Glomerular visceral epithelial cell (primary cell): ENCODE measurements at regions not wholly inside any gene's neighbourhood (a gene's known extent, or its start where the extent isn't known, plus 50 kb on each side); places are given as distances from the start of the nearest gene placed in this dataset.
"Not testable (repeated sequence)": the region's sequence is repeated elsewhere in the genome, so short reads cannot be mapped to it uniquely, and the experiment has no call there.

Source experiments
- DNase-seq: peaks from one replicate; pipeline ENCODE4 v3.0.0-alpha.2; 2016; ENCODE audit errors: extremely low spot score

DNA sequence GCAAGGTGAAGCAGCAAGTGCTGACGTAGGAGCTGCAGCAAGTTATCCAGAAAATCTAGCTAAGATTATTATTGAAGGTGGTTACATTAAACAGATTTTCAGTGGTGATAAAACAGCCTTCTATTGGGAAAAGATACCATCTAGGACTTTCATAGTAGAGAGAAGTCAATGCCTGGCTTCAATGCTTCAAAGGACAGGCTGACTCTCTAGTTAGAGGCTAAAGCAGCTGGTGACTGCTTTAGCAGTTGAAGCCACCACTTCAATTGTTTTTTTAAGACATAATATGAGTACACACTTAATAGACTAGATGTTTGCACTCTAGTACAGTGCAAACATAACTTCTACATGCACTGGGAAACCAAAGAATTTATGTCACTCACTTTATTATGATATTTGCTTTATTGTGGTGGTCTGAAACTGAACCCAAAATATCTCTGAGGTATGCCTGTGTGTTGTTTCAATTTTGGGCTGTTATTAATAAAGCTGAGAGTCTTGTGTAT is 1026.9 kb upstream of the FOXG1 start:
- no peak for DNase-seq

DNA sequence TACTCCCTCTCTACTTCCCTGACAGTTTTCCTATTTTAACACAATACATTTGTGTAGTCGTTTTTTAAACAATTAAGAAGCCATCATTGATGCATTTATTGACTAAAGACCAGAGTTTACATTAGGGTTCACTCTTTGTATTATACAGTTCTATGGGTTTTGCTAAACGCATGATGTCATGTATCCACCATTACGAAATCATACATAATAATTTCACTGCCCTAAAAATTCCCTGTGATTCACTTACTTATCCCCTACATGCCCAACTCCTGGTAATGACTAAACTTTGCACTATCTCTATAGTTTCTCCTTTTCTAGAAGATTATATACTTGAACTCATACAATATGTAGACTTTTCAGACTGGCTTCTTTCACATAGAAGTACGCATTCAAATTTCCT is 1016.5 kb upstream of the FOXG1 start:
- DNase-seq, result no peak

DNA sequence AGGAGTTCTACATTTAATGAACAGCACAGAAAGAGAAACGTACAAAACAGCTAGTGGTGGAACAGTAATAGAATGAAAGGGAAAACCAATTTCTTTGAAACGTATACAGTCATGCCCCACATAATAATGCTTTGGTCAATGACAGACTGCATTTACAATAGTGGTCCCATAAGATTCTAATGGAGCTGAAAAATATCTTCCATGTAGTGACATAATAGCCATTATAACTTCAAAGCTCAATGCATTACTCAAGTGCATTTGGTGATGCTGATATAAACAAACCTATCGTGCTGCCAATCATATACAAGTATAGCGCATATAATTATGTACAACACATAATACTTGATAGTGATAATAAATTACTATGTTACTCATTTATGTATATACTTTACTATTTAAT is 1008.9 kb upstream of the FOXG1 start:
- not testable (repeated sequence) for DNase-seq

DNA sequence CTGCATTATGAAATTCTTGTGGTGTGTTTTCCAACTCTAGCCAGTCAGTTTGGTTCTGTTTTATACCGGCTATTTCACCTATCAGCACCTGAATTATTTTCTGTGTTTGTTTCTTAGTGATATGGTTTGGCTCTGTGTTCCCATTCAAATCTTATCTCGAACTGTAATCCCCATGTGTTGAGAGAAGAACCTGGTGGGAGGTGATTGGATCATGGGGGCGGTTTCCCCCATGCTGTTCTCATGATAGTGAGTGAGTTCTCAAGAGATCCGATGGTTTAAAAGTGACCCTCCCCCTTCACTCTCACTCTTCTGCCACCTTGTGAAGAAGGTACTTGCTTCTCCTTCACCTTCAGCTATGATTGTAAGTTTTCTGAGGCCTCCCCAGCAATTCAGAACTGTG is 1006.2 kb upstream of the FOXG1 start:
- DNase-seq, result not testable (repeated sequence)

DNA sequence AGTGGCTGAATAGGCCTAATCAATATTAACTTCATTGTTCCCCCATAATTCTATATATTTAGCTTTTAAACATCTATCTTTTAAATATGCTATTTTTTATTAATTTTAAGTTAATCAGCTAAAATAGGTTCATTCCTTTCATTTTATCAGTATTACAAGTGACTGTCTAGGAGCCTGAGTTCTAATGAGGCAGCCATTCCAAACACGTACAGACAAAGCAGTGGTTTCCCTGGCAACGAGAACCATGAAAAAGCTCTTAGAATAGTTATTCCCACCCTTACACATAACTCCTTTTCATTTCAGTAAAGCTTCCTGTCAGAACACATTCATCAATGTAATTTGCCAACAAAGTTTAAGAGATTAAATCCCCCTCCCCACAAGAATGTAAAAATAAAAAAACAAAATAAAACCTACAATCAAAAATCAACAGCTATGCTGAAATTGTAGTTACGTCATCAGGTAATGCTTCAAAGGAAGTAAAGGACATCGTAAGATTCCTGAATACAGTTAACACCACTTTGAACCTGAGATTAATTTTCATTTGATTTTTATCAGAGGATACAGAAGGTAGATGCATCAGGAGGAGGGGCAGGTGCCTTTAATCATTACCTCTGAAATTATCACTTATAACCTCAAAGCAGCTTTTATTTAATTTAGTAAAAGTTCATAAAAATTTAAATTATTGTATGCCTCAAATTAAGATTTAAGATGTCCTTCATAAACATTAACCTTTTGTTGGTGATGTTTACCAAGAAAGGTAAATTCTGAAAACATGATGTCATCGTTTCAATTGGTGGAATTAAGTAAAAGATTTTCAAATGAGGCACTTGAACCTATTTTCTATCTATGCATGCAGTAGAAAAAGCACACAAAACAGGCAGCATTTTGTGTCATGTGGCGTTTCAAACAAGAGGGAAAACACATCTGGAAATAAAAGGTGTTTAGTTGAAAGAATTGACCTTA is 967.2 kb upstream of the FOXG1 start:
- not testable (repeated sequence) for DNase-seq

DNA sequence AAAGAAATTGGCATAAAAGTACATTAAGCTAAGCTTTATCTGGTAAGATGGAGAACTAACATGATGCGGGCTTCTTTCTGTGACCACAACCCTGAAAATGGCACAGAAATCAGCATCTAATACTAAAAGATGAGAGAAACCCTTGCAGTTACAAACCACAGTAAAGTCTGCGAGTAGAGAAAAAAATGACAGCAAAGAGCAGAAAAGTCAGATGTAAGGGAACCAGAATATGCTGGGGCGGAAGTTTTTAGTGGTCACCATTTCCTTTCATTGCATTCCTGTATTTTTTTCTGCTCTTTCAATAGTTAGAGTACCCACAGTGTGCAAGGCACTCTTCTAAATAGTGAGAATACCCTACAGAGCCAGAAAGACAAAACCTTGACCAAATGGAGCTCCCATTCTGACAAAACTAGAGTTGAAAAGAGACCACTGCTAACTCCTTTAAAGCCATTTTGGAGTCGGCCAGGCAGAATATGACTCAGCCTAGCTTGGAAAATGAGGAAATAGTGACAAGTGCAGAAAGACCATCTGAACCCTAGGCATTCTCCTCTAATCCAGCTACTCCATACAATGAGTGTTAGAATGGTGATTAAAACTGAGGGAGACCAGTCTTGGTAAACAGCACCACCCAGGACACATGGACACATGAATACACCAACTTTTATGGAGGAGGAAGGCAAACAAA is 948.7 kb upstream of the FOXG1 start:
- not testable (repeated sequence) for DNase-seq

DNA sequence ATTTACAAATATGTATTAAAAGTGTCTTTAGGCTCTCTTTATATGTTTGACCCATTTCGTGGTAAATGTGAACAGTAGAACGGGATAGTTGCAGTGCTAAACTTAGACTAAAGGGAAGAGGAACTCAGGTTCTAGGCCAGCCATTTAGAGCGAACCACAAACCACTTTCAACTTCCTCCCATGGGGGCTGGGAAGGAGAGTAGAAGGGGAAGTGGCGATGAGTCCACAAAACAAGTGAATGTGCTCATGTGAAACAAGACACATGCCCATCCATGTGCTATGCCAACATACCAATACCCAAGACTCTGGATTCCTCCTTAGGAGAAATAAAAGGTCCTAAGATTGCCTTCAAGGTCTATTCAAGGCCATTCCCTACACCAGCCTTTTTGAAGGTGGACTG is 940.4 kb upstream of the FOXG1 start:
- not testable (repeated sequence) for DNase-seq

DNA sequence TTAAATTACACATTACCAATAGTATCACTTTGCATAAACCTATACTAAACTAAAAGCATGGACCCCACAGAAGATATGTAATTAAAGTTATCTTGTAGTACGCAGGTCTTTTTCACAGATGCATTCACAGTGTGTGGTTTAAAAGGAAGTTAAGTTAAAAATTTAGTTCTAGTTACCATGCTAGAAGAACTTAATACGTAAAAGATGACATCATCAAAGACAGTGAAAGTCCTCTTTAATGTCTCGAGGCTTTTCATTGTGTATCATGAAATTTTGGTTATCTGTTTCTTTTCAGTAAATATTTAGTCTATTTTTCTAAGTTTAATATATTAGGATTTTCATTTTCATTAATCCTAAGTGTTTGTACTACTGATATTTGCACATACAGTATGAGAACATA is 934.6 kb upstream of the FOXG1 start:
- DNase-seq, result not testable (repeated sequence)

DNA sequence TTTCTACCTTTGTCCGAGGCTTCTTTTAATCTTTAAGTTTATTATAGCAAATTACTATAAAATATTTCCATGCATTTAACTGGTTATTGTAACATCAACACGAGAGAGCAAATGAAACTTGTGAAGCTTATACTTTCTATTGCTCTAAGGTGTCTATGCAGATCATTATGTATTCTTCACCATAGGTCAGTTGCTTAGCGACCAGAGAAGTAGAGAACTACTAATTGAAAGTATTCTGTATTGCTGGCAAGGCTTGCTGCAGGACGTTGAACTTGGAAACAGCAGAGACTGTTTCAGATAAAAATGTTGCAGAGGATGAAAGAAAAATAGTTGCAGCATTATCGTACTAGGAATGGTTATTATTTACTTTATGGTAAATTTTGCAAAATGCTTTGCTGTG is 933.6 kb upstream of the FOXG1 start:
- not testable (repeated sequence) for DNase-seq

DNA sequence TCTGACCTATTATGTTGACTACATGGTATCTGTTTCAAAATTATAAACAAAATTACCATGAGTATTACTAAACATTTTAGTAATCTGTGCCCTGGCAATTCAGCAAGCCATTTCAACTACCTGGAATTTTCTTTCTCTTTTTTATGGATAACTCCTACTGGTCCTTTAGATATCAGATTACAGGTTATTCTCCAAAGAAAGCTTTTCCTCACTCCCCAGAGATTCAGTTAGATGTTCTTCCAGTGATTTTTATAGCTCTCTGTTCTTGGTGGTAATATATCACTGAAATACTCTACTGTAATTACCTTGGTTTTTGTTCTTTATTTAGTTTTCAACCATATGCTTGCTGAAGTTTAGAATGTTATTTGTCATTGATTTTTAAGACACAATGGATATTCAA is 930.2 kb upstream of the FOXG1 start:
- DNase-seq, result no peak

DNA sequence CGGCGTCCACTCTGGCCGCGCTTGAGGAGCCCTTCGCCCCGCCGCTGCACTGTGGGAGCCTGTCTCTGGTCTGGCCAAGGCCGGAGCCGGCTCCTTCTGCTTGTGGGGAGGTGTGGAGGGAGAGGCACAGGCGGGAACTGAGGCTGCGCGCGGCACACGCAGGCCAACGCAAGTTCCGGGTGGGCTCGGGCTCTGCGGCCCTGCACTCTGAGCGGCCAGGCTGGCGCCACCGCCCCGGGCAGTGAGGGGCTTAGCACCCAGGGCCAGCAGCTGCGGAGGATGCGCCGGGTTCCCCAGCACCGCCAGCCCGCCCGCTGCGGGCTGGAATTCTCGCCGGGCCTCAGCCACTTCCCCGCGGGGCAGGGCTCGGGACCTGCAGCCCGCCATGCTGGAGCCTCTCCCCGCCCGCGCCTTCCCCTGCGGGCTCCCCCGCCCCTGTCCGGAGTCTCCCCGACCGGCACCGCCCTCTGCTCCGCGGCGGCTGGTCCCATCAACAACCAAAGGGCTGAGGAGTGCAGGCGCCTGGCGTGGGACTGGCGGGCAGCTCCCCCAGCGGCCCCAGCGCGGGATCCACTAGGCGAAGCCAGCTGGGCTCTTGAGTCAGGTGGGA is 921.2 kb upstream of the FOXG1 start:
- no peak for DNase-seq

DNA sequence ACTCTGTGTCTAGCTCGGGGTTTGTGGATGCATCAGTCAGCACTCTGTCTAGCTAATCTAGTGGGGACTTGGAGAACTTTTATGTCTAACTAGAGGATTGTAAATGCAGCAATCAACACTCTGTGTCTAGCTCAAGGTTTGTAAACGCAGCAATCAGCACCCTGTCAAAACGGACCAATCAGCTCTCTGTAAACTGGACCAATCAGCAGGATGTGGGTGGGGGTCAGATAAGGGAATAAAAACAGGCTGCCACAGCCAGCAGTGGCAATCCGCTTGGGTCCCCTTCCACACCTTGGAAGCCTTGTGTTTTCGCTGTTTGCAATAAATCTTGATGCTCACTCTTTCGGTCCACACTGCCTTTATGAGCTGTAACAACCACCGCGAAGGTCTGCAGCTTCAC is 920.7 kb upstream of the FOXG1 start:
- no peak for DNase-seq

DNA sequence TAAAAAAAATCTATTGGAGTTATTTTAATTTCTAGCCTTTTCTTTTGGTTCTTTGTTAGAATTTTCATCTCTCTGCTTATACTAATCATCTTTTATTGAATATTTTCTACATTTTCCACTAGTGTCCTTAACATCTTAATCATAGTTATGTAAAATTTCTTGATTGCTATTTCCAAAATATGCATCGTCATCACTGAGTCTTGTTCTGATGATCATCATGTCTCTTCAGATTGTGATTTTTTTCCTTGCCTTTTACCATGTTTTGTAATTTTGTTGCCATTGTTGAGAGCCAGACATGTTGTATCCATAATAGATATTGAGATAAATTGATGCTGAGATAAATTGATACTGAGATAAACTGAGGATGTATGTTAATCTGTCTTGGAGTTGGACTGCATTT is 919.1 kb upstream of the FOXG1 start:
- not testable (repeated sequence) for DNase-seq

DNA sequence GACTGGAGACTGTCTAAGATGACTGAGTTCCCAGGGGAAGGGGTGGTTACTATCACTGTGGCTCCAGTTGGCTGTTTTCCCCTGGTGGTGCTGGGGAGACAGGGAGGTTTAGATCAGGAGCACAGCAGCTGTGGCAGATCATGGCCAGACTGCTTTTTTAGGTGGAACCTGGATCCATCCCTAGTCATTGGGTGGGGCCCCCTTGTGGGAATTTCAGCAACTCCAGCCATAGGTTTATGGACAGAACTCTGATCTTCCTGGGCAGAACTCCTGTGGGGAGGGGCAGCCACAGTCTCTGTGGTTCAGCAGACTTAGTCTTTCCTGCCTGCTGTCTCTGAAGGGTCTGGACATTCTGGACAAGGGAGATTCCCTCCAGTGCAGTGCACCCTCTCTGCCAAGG is 917.4 kb upstream of the FOXG1 start:
- not testable (repeated sequence) for DNase-seq

DNA sequence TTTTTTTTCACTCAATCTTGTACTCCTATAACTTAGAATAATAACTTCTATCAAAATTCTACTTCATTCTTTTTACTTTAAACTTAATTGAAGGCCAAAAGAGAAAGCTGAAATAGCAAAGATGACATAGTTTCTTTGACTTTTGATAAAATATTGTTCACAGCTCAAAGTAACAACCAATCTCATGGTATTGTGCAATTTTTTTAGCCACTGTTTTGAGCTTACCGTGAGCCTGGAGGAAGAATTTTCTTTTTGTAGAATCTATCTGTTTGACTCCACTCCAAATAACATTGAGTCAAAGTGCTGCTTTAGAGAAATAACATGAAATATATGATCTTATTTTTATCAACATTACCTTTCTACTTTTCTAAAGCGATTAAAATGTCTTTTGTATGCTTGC is 903.9 kb upstream of the FOXG1 start:
- no peak for DNase-seq

DNA sequence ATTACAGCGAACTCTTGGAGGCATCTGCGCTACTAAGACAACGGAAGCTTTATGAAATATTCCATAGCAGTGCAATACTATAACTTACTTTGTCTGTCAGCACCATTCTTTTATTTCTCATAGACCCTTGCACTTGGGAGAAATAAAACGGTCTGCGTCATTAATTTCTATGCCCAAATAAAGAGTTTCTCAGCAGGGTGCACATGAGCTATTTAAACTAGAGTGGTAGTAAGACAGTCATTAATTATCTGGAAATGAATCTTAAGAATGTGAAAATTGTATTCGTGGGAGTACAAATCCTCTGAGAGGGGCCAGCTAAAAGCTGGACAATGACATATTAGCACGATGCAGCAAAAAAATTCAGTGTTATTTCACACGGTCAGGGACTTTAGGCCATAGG is 903.4 kb upstream of the FOXG1 start:
- DNase-seq, result no peak

DNA sequence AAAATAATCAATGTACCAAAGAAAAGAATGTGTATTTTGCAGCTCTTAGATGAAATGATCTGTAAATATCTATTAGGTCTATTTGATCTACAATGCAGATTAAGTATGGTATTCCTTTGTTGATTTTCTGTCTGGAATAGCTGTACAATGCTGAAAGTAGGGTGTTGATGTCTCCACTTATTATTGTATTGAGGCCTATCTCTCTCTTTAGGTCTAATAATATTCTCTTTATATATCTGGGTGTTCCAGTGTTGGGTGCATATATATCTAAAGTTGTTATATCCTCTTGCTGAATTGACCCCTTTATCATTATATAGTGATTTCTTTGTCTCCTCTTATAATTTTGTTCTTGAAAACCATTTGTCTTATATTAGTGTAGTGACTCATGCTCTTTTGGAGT is 885.5 kb upstream of the FOXG1 start:
- DNase-seq, result no peak

DNA sequence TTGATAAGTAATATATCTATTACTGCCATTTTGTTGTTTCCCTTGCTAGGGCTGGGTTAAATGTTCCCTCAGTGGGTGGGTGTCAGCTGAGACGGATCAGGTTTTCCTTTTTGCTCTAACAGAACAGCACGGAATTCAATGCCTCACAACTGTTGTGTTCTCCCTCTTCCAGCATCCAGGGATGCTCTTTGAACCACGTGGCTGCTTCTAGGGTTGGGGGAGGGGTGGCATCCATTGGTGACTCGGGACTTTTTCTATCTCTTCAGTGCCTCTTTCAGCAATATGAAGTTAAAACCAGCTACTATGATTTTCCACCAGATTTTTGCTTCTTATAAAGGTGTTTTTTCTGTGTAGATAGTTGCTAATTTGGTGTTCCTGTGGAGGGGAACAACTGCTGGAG is 884.9 kb upstream of the FOXG1 start:
- no peak for DNase-seq

DNA sequence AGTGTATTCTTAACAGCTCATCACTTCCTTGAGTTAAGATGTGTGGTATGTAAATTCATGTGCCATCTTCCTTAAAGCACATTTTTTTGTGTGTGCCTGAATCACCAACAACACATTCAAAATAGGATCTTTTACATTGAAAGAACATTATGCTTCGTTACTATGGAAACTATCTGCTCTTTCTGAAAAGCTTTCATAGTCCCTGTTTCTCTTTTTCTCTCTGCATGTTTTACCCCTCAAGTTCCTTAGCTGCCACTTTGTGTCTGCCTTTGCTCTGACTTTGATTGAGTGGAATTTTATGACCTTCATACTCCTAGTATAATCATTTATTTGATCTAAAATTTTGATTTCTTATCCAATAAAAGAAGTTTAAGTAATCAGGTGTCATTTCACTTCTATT is 880.3 kb upstream of the FOXG1 start:
- DNase-seq, result no peak

DNA sequence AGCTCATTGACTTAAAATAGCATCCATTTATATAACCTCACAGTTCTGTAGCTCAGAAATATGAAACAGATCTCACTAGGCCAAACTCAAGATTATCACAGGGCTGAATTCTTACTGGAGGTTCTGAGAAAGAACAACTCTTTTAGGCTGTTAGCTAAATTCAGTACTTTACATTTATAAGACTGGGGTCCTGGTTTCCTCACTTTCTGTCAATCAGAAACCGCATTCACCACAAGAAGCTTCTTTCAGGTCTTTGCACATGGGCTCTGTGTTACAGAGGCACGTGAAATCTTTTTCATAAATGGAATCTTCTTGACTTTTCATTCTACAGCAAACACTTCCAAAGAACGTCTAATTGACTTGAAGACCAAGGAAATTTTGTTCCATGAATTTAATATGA is 876.3 kb upstream of the FOXG1 start:
- no peak for DNase-seq

DNA sequence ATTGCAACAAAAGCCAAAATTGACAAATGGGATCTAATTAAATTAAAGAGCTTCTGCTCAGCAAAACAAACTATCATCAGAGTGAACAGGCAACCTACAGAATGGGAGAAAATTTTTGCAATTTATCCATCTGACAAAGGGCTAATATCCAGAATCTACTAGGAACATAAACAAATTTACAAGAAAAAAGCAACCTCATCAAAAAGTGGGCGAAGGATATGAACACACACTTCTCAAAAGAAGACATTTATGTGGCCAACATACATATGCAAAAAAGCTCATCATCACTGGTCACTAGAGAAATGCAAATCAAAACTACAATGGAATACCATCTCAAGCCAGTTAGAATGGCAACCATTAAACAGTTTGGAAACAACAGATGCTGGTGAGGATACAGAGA is 858.1 kb upstream of the FOXG1 start:
- not testable (repeated sequence) for DNase-seq

DNA sequence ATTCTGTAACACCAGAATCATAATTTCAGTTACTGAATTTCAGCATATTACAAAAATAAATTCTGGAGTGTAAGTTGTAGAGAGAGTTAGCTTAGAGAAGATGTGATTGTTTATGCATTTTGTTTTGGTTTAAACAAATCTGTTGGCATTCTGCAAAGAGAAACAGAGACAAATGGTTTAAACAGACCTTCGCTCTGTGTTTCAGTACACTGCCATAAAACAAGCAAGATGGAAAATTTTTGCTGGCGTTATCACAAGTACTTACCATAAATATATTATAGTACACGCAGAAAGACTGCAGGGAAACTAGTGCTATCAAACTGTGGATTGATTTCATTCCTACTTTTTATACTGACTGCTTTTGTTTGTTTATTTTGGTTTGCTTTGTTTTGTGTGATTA is 850.3 kb upstream of the FOXG1 start:
- DNase-seq, result no peak

DNA sequence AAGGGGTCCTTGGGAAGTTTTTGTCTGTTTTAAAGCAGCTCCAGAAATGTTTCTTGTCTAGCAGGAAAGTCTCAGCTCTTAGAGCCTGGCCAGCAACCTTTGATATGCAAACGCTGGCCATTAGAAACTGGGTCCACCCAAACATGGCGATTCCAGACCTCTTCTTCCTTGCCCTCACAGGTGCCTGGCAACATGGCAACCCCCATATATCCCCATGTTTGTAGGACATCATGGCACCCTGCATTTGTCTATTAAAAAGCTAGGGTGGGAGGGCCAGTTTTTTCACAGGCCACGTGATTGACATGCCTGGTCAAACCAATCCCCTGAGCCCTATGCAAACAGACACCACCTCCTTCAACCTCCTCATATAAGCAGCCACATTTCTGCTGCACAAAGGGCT is 848.7 kb upstream of the FOXG1 start:
- DNase-seq, result no peak
